Peyer's patch (tissue), 4 donors: ENCODE measurements at regions not wholly inside any gene's neighbourhood (a gene's known extent, or its start where the extent isn't known, plus 50 kb on each side); places are given as distances from the start of the nearest gene placed in this dataset.

ENCODE experiments used
- CTCF ChIP-seq, 6 experiments: fragments of 450-650 bp in 4 of 6; fragments of 200-600 bp in 2 of 6; sonication (generic) in 1 of 6; IDR thresholded peaks; one replicate each; pipeline ENCODE4 v1.5.1; 2017 to 2019; ENCODE audit warnings: antibody characterized with exemption in 6 of 6, mild to moderate bottlenecking in 3 of 6, moderate library complexity in 1 of 6
- POLR2A ChIP-seq, 2 donors: fragments of 450-650 bp; IDR thresholded peaks; one replicate each; pipeline ENCODE4 v1.5.1; 2017; ENCODE audit warnings: antibody characterized with exemption in 2 of 2, mild to moderate bottlenecking in 2 of 2, moderate library complexity in 2 of 2

GRCh38 chr4:163654621-163655020, 160.1 kb downstream of the TMA16 start:
- TF ChIP-seq CTCF (IDR thresholded peaks at IDR 0.05) (no peak), POLR2A (IDR thresholded peaks at IDR 0.05) (no peak)
